PC-9 (cell line): ENCODE measurements at regions not wholly inside any gene's neighbourhood (a gene's known extent, or its start where the extent isn't known, plus 50 kb on each side); places are given as distances from the start of the nearest gene placed in this dataset.

Source experiments
- BruUV-seq: library from RNA; stranded (reverse); fragments of 400-500 nt; replicated peaks from 2 replicates; lab custom pipeline; 2021; lab: Mats Ljungman, UMichigan
- CTCF ChIA-PET: fragments of 300-600 bp; sonication (Branson Sonifier 250); formaldehyde crosslinking; loops from one replicate; lab custom pipeline; 2022; ENCODE audit warnings: antibody characterized with exemption; lab: Charles Lee
- POLR2A ChIA-PET: fragments of 300-600 bp; sonication (Branson Sonifier 250); formaldehyde crosslinking; loops from one replicate; lab custom pipeline; 2022; ENCODE audit warnings: antibody characterized with exemption; ENCODE audit not compliant: unreplicated experiment; lab: Charles Lee
- DNase-seq, 2 experiments: peaks; one replicate each; pipeline versions ENCODE4 v3.0.0 to v3.0.0-alpha.2; 2015 to 2022; ENCODE audit warnings: mixed read lengths in 1 of 2
- H2AFZ ChIP-seq: fragments of 200-600 bp; sonication (generic); 2 replicates; pipeline ENCODE4 v1.8.1; 2017; ENCODE audit warnings: antibody characterized with exemption
- H3F3A ChIP-seq: fragments of 200-600 bp; sonication (generic); 2 replicates; pipeline ENCODE4 v1.8.1; 2017; ENCODE audit warnings: antibody characterized with exemption, mild to moderate bottlenecking, low read depth; ENCODE audit not compliant: insufficient read depth
- H3K27ac ChIP-seq: fragments of 200-600 bp; sonication (generic); 2 replicates; pipeline ENCODE4 v1.6.1; 2016; ENCODE audit warnings: mixed run types
- H3K27me3 ChIP-seq: fragments of 200-600 bp; sonication (generic); 2 replicates; pipeline ENCODE4 v1.6.1; 2016; ENCODE audit warnings: low read depth, mixed run types; ENCODE audit not compliant: insufficient read depth
- H3K36me3 ChIP-seq: fragments of 200-600 bp; sonication (generic); 2 replicates; pipeline ENCODE4 v1.6.1; 2016; ENCODE audit warnings: low read depth, mixed run types
- H3K4me1 ChIP-seq: fragments of 200-600 bp; sonication (generic); replicated peaks from 2 replicates; pipeline ENCODE4 v1.6.1; 2016; ENCODE audit warnings: mixed run types; ENCODE audit not compliant: insufficient read depth
- H3K4me2 ChIP-seq: fragments of 200-600 bp; sonication (generic); 2 replicates; pipeline ENCODE4 v1.6.1; 2017; ENCODE audit warnings: mixed run types
- H3K4me3 ChIP-seq: fragments of 200-600 bp; sonication (generic); 2 replicates; pipeline ENCODE4 v1.6.1; 2016; ENCODE audit warnings: mixed run types
- H3K79me2 ChIP-seq: fragments of 200-600 bp; sonication (generic); 2 replicates; pipeline ENCODE4 v1.6.1; 2017; ENCODE audit warnings: low read depth, mixed run types
- H3K9me2 ChIP-seq: fragments of 200-600 bp; sonication (generic); 2 replicates; pipeline ENCODE4 v1.8.1; 2017; ENCODE audit warnings: mild to moderate bottlenecking; ENCODE audit not compliant: insufficient read depth
- H3K9me3 ChIP-seq: fragments of 200-600 bp; sonication (generic); 2 replicates; pipeline ENCODE4 v1.8.1; 2016; ENCODE audit warnings: low read depth; ENCODE audit not compliant: insufficient read depth
- H4K20me1 ChIP-seq: fragments of 200-600 bp; sonication (generic); 2 replicates; pipeline ENCODE4 v1.8.1; 2017; ENCODE audit not compliant: insufficient read depth
- EZH2 ChIP-seq: fragments of 200-600 bp; sonication (generic); IDR thresholded peaks from 2 replicates; pipeline ENCODE4 v1.8.0; 2017; ENCODE audit warnings: antibody characterized with exemption, low read depth
- intact Hi-C: fragments of 100-400 bp; cut with micrococcal nuclease; formaldehyde crosslinking; loops from one replicate; pipeline ENCODE4 v1.10.0; 2022; ENCODE audit not compliant: unreplicated experiment
- TF ChIP-seq, protein P1 (sequence below): fragments of 200-600 bp; sonication (generic); conservative IDR thresholded peaks from 2 replicates; pipeline ENCODE4 v1.6.1; 2017; ENCODE audit warnings: mixed run types, antibody characterized with exemption, mild to moderate bottlenecking, moderate library complexity

- Histone ChIP-seq H3K79me2 (no peaks in the 10 kb centered on the region), H3K36me3 (no peaks in the 10 kb centered on the region), H3K4me1 (no peaks in the 10 kb centered on the region), H4K20me1 (no peaks in the 10 kb centered on the region), H3K9me3 (no peaks in the 10 kb centered on the region), H3F3A (no peaks in the 10 kb centered on the region), H3K27ac (no peak overlapping the region), H2AFZ (no peak overlapping the region), H3K4me2 (no peak overlapping the region), H3K4me3 (no peak overlapping the region), H3K9me2 (no peaks in the 10 kb centered on the region), H3K27me3 (peaks cover 6% of the 10 kb centered on the region; the same call in 1 of the 2 replicates)
- POLR2A ChIA-PET: no interaction called here
- intact Hi-C loops: no loop called here
- DNase-seq: no peak
- no TSS peak for BruUV-seq
- CTCF ChIA-PET: no interaction called here
- no peak for TF ChIP-seq EZH2
- TF ChIP-seq, protein P1, sequence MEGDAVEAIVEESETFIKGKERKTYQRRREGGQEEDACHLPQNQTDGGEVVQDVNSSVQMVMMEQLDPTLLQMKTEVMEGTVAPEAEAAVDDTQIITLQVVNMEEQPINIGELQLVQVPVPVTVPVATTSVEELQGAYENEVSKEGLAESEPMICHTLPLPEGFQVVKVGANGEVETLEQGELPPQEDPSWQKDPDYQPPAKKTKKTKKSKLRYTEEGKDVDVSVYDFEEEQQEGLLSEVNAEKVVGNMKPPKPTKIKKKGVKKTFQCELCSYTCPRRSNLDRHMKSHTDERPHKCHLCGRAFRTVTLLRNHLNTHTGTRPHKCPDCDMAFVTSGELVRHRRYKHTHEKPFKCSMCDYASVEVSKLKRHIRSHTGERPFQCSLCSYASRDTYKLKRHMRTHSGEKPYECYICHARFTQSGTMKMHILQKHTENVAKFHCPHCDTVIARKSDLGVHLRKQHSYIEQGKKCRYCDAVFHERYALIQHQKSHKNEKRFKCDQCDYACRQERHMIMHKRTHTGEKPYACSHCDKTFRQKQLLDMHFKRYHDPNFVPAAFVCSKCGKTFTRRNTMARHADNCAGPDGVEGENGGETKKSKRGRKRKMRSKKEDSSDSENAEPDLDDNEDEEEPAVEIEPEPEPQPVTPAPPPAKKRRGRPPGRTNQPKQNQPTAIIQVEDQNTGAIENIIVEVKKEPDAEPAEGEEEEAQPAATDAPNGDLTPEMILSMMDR: no peak
Measured at GRCh38 chr17:33583518-33584417, 290.7 kb upstream of the ASIC2 start.

GRCh38 chr17:33593991-33594390, 300.9 kb upstream of the ASIC2 start:
- POLR2A ChIA-PET: no interaction called here
- no peak overlapping the region for H3K4me3 ChIP-seq
- no peak overlapping the region for H3K27ac ChIP-seq
- CTCF ChIA-PET: no interaction called here
- no peaks in the 10 kb centered on the region for H3K9me3 ChIP-seq
- H3F3A ChIP-seq: no peaks in the 10 kb centered on the region
- no peak overlapping the region for H3K4me2 ChIP-seq
- no peak for DNase-seq
- no peaks in the 10 kb centered on the region for H3K9me2 ChIP-seq
- no peak overlapping the region for H2AFZ ChIP-seq
- no peak for TF ChIP-seq EZH2
- TF ChIP-seq, protein P1: no peak
- no peaks in the 10 kb centered on the region for H3K36me3 ChIP-seq
- BruUV-seq: no TSS peak
- peaks cover 15% of the 10 kb centered on the region for H3K27me3 ChIP-seq
- H4K20me1 ChIP-seq: no peaks in the 10 kb centered on the region
- H3K79me2 ChIP-seq: no peaks in the 10 kb centered on the region
- no peaks in the 10 kb centered on the region for H3K4me1 ChIP-seq
- intact Hi-C loops: no loop called here

DNA sequence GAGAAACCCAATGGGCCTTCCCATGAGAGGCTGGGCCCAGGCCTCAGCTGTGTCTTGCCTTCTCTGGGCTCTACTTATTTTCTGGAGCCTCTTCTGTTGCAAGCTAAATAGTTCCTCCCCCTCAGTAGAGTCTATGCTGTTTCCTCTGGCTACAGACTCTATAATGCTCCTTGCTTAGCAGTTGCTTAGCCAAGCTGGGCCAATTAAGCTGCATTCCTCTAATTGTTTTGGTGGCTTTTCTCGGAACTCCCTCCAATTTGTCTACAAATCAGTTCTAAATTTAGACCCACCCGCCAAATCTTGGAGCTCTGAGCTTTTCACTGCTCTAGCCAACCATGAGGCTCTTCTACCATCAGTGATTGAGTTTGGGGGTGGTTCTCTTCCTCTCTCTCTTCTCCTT, 302.7 kb upstream of the ASIC2 start:
- H3K9me2 ChIP-seq: no peaks in the 10 kb centered on the region
- no peak overlapping the region for H3K4me3 ChIP-seq
- TF ChIP-seq EZH2: no peak
- TF ChIP-seq, protein P1: no peak
- BruUV-seq: no TSS peak
- H2AFZ ChIP-seq: no peak overlapping the region
- no peaks in the 10 kb centered on the region for H3K9me3 ChIP-seq
- intact Hi-C loops: no loop called here
- H3K27ac ChIP-seq: no peak overlapping the region
- ChIA-PET POLR2A (no interaction called here), CTCF (no interaction called here)
- no peak overlapping the region for H3K4me2 ChIP-seq
- H3F3A ChIP-seq: no peaks in the 10 kb centered on the region
- DNase-seq: no peak
- H3K4me1 ChIP-seq: no peaks in the 10 kb centered on the region
- H3K79me2 ChIP-seq: no peaks in the 10 kb centered on the region
- no peaks in the 10 kb centered on the region for H4K20me1 ChIP-seq
- H3K36me3 ChIP-seq: no peaks in the 10 kb centered on the region
- H3K27me3 ChIP-seq: peaks cover 14% of the 10 kb centered on the region
